Karpas-422 (cell line): ENCODE measurements at regions not wholly inside any gene's neighbourhood (a gene's known extent, or its start where the extent isn't known, plus 50 kb on each side); places are given as distances from the start of the nearest gene placed in this dataset.

Source experiments
- DNase-seq: peaks from one replicate; pipeline ENCODE4 v3.0.0-alpha.2; 2015
- H2AFZ ChIP-seq: fragments of 200-600 bp; sonication (generic); 2 replicates; pipeline ENCODE4 v1.6.1; 2014; ENCODE audit warnings: antibody characterized with exemption, low read length, mixed read lengths
- H3K27ac ChIP-seq: fragments of 200-600 bp; sonication (generic); 2 replicates; pipeline ENCODE4 v1.5.1; 2014; ENCODE audit warnings: mild to moderate bottlenecking, low read length, moderate library complexity
- H3K27me3 ChIP-seq: fragments of 200-600 bp; sonication (generic); 2 replicates; pipeline ENCODE4 v1.6.1; 2014; ENCODE audit warnings: low read length, mixed read lengths
- H3K36me3 ChIP-seq: fragments of 200-600 bp; sonication (generic); 2 replicates; pipeline ENCODE4 v1.6.1; 2014; ENCODE audit warnings: low read length, mixed read lengths; ENCODE audit not compliant: insufficient read depth
- H3K4me1 ChIP-seq: fragments of 200-600 bp; sonication (generic); 2 replicates; pipeline ENCODE4 v1.6.1; 2014; ENCODE audit warnings: mild to moderate bottlenecking, low read length, mixed read lengths
- H3K4me2 ChIP-seq: fragments of 200-600 bp; sonication (generic); 2 replicates; pipeline ENCODE4 v1.6.1; 2014; ENCODE audit warnings: low read length, low read depth, mild to moderate bottlenecking; ENCODE audit not compliant: poor library complexity, severe bottlenecking
- H3K4me3 ChIP-seq: fragments of 200-600 bp; sonication (generic); 2 replicates; pipeline ENCODE4 v1.5.1; 2014; ENCODE audit warnings: mild to moderate bottlenecking, antibody characterized with exemption, low read length, mixed read lengths
- H3K79me2 ChIP-seq: fragments of 200-600 bp; sonication (generic); 2 replicates; pipeline ENCODE4 v1.6.1; 2014; ENCODE audit warnings: mild to moderate bottlenecking, low read length, mixed read lengths
- H3K9ac ChIP-seq: fragments of 200-600 bp; sonication (generic); 2 replicates; pipeline ENCODE4 v1.6.0; 2014; ENCODE audit warnings: low read length
- H3K9me2 ChIP-seq: fragments of 200-600 bp; sonication (generic), shearing (Covaris generic); replicated peaks from 2 replicates; pipeline ENCODE4 v1.6.0; 2014; ENCODE audit warnings: mild to moderate bottlenecking, low read length, moderate library complexity; ENCODE audit not compliant: insufficient read depth
- H3K9me3 ChIP-seq: fragments of 300-700, 200-600 bp; sonication (generic); 2 replicates; pipeline ENCODE4 v1.6.1; 2014; ENCODE audit warnings: low read length, mixed read lengths
- H4K20me1 ChIP-seq: fragments of 200-600 bp; sonication (generic); 2 replicates; pipeline ENCODE4 v1.6.1; 2014; ENCODE audit warnings: mild to moderate bottlenecking, antibody characterized with exemption, low read length, low read depth; ENCODE audit not compliant: insufficient read depth

GRCh38 chr5:107218457-107219193 is 452.1 kb downstream of the EFNA5 start:
- H3K9ac ChIP-seq = no peak overlapping the region
- no peak overlapping the region for H3K4me2 ChIP-seq

GRCh38 chr5:107217721-107218130 is 453.0 kb downstream of the EFNA5 start:
- Histone ChIP-seq H3K9ac (no peak overlapping the region), H3K4me1 (no peaks in the 10 kb centered on the region), H4K20me1 (no peaks in the 10 kb centered on the region), H3K9me3 (peaks cover 13% of the 10 kb centered on the region), H2AFZ (no peak overlapping the region), H3K4me2 (no peak overlapping the region), H3K79me2 (no peaks in the 10 kb centered on the region), H3K27ac (no peak overlapping the region), H3K27me3 (no peaks in the 10 kb centered on the region), H3K36me3 (no peaks in the 10 kb centered on the region), H3K9me2 (no peaks in the 10 kb centered on the region), H3K4me3 (no peak overlapping the region)
- no peak for DNase-seq

More at GRCh38 chr5:107218457-107219193, 452.1 kb downstream of the EFNA5 start:
- no peaks in the 10 kb centered on the region for H3K79me2 ChIP-seq
- no peaks in the 10 kb centered on the region for H3K9me2 ChIP-seq
- H3K9me3 ChIP-seq = peaks cover 13% of the 10 kb centered on the region
- no peaks in the 10 kb centered on the region for H3K36me3 ChIP-seq
- H3K4me3 ChIP-seq = no peak overlapping the region
- no peaks in the 10 kb centered on the region for H3K4me1 ChIP-seq
- H2AFZ ChIP-seq = no peak overlapping the region
- no peaks in the 10 kb centered on the region for H3K27me3 ChIP-seq
- no peak overlapping the region for H3K27ac ChIP-seq
- no peaks in the 10 kb centered on the region for H4K20me1 ChIP-seq
- no peak for DNase-seq

GRCh38 chr5:107216587-107216986 is 454.1 kb downstream of the EFNA5 start:
- Histone ChIP-seq H3K4me2 (no peak overlapping the region), H3K4me3 (no peak overlapping the region), H3K9me2 (no peaks in the 10 kb centered on the region), H3K27me3 (no peaks in the 10 kb centered on the region), H3K79me2 (no peaks in the 10 kb centered on the region), H3K4me1 (no peaks in the 10 kb centered on the region), H3K27ac (no peak overlapping the region), H3K9me3 (peaks cover 10% of the 10 kb centered on the region), H3K36me3 (no peaks in the 10 kb centered on the region), H3K9ac (no peak overlapping the region), H4K20me1 (no peaks in the 10 kb centered on the region), H2AFZ (no peak overlapping the region)
- no peak for DNase-seq

- Histone ChIP-seq H3K27me3 (no peaks in the 10 kb centered on the region), H3K4me2 (no peak overlapping the region), H3K9me3 (peaks cover 10% of the 10 kb centered on the region), H3K4me1 (no peaks in the 10 kb centered on the region), H2AFZ (no peak overlapping the region), H4K20me1 (no peaks in the 10 kb centered on the region), H3K36me3 (no peaks in the 10 kb centered on the region), H3K4me3 (no peak overlapping the region), H3K9ac (no peak overlapping the region), H3K27ac (no peak overlapping the region), H3K9me2 (no peaks in the 10 kb centered on the region), H3K79me2 (no peaks in the 10 kb centered on the region)
- no peak for DNase-seq
Measured at GRCh38 chr5:107215611-107216010, 455.1 kb downstream of the EFNA5 start.

GRCh38 chr5:107213025-107213424 is 457.7 kb downstream of the EFNA5 start:
- Histone ChIP-seq H3K36me3 (no peaks in the 10 kb centered on the region), H4K20me1 (no peaks in the 10 kb centered on the region), H3K4me3 (no peak overlapping the region), H3K4me1 (no peaks in the 10 kb centered on the region), H2AFZ (no peak overlapping the region), H3K79me2 (no peaks in the 10 kb centered on the region), H3K27ac (no peak overlapping the region), H3K9me3 (peaks cover 12% of the 10 kb centered on the region), H3K9ac (no peak overlapping the region), H3K4me2 (no peak overlapping the region), H3K9me2 (no peaks in the 10 kb centered on the region), H3K27me3 (no peaks in the 10 kb centered on the region)
- DNase-seq = no peak

GRCh38 chr5:107211630-107212029 is 459.1 kb downstream of the EFNA5 start:
- H3K36me3 ChIP-seq = no peaks in the 10 kb centered on the region
- no peak overlapping the region for H3K4me2 ChIP-seq
- no peaks in the 10 kb centered on the region for H3K27me3 ChIP-seq
- H2AFZ ChIP-seq = no peak overlapping the region
- H3K79me2 ChIP-seq = no peaks in the 10 kb centered on the region
- DNase-seq = no peak
- H3K4me3 ChIP-seq = no peak overlapping the region
- no peak overlapping the region for H3K27ac ChIP-seq
- no peaks in the 10 kb centered on the region for H3K4me1 ChIP-seq
- H3K9ac ChIP-seq = no peak overlapping the region
- peaks cover 9% of the 10 kb centered on the region for H3K9me3 ChIP-seq
- H4K20me1 ChIP-seq = no peaks in the 10 kb centered on the region
- no peaks in the 10 kb centered on the region for H3K9me2 ChIP-seq

- Histone ChIP-seq H3K9me3 (peaks cover 8% of the 10 kb centered on the region), H2AFZ (no peak overlapping the region), H3K4me2 (no peak overlapping the region), H3K27me3 (no peaks in the 10 kb centered on the region), H3K4me3 (no peak overlapping the region), H3K9me2 (no peaks in the 10 kb centered on the region), H3K79me2 (no peaks in the 10 kb centered on the region), H3K36me3 (no peaks in the 10 kb centered on the region), H3K9ac (no peak overlapping the region), H3K4me1 (no peaks in the 10 kb centered on the region), H4K20me1 (no peaks in the 10 kb centered on the region), H3K27ac (no peak overlapping the region)
- DNase-seq = no peak
Measured at GRCh38 chr5:107208867-107209266, 461.9 kb downstream of the EFNA5 start.

- Histone ChIP-seq H3K9me2 (no peaks in the 10 kb centered on the region), H3K79me2 (no peaks in the 10 kb centered on the region), H3K4me1 (no peaks in the 10 kb centered on the region), H3K9ac (no peak overlapping the region), H3K27ac (no peak overlapping the region), H3K4me3 (no peak overlapping the region), H3K4me2 (no peak overlapping the region), H3K9me3 (peaks cover 13% of the 10 kb centered on the region), H4K20me1 (no peaks in the 10 kb centered on the region), H3K36me3 (no peaks in the 10 kb centered on the region), H3K27me3 (no peaks in the 10 kb centered on the region), H2AFZ (no peak overlapping the region)
- no peak for DNase-seq
Measured at GRCh38 chr5:107204413-107204812, 466.3 kb downstream of the EFNA5 start.
